ENCODE measurements at regions not wholly inside any gene's neighbourhood (a gene's known extent, or its start where the extent isn't known, plus 50 kb on each side); places are given as distances from the start of the nearest gene placed in this dataset.
A peak's percentile ranks its signal among the peaks of the same experiment; 100 is the strongest.

GRCh38 chr1:83641206-83641658, 357.7 kb downstream of the TTLL7 start:
- Histone ChIP-seq H3K4me3 (no peak overlapping the region), H3K27ac (no peak overlapping the region), H3K9me3 (ENCODE audit: low read depth) (no peaks in the 10 kb centered on the region), H3K27me3 (no peaks in the 10 kb centered on the region), H3K4me1 (ENCODE audit: low read depth) (peaks cover 6% of the 10 kb centered on the region), H3K36me3 (no peaks in the 10 kb centered on the region)
- TF ChIP-seq, protein P1, sequence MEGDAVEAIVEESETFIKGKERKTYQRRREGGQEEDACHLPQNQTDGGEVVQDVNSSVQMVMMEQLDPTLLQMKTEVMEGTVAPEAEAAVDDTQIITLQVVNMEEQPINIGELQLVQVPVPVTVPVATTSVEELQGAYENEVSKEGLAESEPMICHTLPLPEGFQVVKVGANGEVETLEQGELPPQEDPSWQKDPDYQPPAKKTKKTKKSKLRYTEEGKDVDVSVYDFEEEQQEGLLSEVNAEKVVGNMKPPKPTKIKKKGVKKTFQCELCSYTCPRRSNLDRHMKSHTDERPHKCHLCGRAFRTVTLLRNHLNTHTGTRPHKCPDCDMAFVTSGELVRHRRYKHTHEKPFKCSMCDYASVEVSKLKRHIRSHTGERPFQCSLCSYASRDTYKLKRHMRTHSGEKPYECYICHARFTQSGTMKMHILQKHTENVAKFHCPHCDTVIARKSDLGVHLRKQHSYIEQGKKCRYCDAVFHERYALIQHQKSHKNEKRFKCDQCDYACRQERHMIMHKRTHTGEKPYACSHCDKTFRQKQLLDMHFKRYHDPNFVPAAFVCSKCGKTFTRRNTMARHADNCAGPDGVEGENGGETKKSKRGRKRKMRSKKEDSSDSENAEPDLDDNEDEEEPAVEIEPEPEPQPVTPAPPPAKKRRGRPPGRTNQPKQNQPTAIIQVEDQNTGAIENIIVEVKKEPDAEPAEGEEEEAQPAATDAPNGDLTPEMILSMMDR (IDR thresholded peaks at IDR 0.05; ENCODE audit: low read depth, low read length), result no peak
- peak in 1 of 2 donors; percentile 50 for DNase-seq (ENCODE audit: low read depth in 1 of 2, low spot score in 1 of 2)

GRCh38 chr1:83639785-83640184, 359.1 kb downstream of the TTLL7 start:
- Histone ChIP-seq H3K27me3 (no peaks in the 10 kb centered on the region), H3K4me3 (no peak overlapping the region), H3K9me3 (ENCODE audit: low read depth) (no peaks in the 10 kb centered on the region), H3K4me1 (ENCODE audit: low read depth) (peaks cover 6% of the 10 kb centered on the region), H3K27ac (no peak overlapping the region), H3K36me3 (no peaks in the 10 kb centered on the region)
- TF ChIP-seq, protein P1 (IDR thresholded peaks at IDR 0.05; ENCODE audit: low read depth, low read length), result no peak
- no peak for DNase-seq (ENCODE audit: low read depth in 1 of 2, low spot score in 1 of 2)

GRCh38 chr1:83637586-83637985, 361.3 kb downstream of the TTLL7 start:
- H3K27ac ChIP-seq, result no peak overlapping the region
- peak in 1 of 2 donors; percentile 12 for DNase-seq (ENCODE audit: low read depth in 1 of 2, low spot score in 1 of 2)
- H3K4me1 ChIP-seq (ENCODE audit: low read depth), result peaks cover 6% of the 10 kb centered on the region
- TF ChIP-seq, protein P1 (IDR thresholded peaks at IDR 0.05; ENCODE audit: low read depth, low read length), result no peak
- no peaks in the 10 kb centered on the region for H3K36me3 ChIP-seq
- no peaks in the 10 kb centered on the region for H3K9me3 ChIP-seq (ENCODE audit: low read depth)
- H3K27me3 ChIP-seq, result no peaks in the 10 kb centered on the region
- H3K4me3 ChIP-seq, result no peak overlapping the region

DNA sequence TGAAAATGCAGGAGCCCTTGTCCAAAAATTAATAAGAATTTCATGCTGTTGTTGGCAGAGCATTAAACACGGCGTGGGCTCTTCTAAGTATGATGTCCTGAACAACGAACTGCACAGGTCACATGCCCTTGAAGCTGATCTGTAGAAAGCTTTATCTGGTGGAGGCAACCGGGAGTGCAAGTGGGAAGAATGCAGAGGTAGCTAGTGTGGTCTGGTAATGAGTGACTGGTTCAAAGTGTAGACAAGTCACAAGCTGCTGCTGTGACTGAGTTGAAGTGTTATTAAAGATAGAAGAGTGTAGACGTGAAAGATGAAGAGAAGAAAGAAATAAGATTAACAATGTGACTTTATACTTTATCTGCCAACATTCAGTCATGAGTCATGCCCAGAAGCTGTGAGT, 361.9 kb downstream of the TTLL7 start:
- H3K27me3 ChIP-seq, result no peaks in the 10 kb centered on the region
- DNase-seq (ENCODE audit: low read depth in 1 of 2, low spot score in 1 of 2), result peak in 1 of 2 donors; percentile 44
- H3K36me3 ChIP-seq, result no peaks in the 10 kb centered on the region
- no peaks in the 10 kb centered on the region for H3K9me3 ChIP-seq (ENCODE audit: low read depth)
- H3K4me3 ChIP-seq, result no peak overlapping the region
- TF ChIP-seq, protein P1 (IDR thresholded peaks at IDR 0.05; ENCODE audit: low read depth, low read length), result no peak
- no peak overlapping the region for H3K27ac ChIP-seq
- peaks cover 6% of the 10 kb centered on the region for H3K4me1 ChIP-seq (ENCODE audit: low read depth)

DNA sequence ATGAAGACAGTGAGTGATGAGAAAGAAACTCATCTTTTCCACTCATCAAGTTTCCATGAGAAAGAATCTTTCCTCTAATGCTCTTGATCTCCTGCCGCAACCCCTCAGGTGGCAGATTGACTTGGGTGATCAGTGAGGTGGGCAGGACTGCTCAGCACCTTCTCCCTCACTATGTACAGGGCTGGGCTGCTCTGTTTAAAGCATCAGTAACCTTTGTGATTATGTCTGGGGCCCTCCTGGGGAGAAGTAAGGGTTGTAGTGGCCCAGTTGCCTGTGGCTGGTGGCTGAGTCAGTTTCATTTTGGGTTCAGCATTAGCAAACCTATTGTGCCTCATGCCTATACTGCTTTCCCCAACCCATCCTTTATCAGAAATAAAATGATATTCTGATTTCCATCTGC, 366.0 kb downstream of the TTLL7 start:
- H3K27ac ChIP-seq, result no peak overlapping the region
- no peaks in the 10 kb centered on the region for H3K27me3 ChIP-seq
- TF ChIP-seq, protein P1 (IDR thresholded peaks at IDR 0.05; ENCODE audit: low read depth, low read length), result no peak
- H3K9me3 ChIP-seq (ENCODE audit: low read depth), result no peaks in the 10 kb centered on the region
- no peak for DNase-seq (ENCODE audit: low read depth in 1 of 2, low spot score in 1 of 2)
- H3K4me3 ChIP-seq, result no peak overlapping the region
- H3K4me1 ChIP-seq (ENCODE audit: low read depth), result peaks cover 6% of the 10 kb centered on the region
- H3K36me3 ChIP-seq, result no peaks in the 10 kb centered on the region

DNA sequence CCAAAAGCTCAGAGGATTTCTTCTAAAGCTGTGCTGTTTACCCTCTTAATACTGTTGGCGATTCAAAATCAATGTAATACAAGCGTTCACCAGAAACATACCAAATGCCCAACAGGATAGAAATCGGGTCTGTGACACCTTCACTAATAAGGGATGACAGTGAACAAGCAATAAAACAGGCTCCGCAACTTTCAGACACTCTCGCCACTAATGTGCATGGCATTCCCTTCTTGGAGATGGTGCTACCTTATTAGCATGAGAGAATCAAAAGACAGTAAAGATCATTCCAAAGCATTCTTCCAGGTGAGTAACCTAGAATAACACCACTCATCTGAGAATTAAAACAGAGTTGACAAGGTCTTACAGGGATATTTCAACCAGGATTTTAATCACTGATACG, 367.1 kb downstream of the TTLL7 start:
- no peaks in the 10 kb centered on the region for H3K36me3 ChIP-seq
- peaks cover 4% of the 10 kb centered on the region for H3K4me1 ChIP-seq (ENCODE audit: low read depth)
- no peaks in the 10 kb centered on the region for H3K9me3 ChIP-seq (ENCODE audit: low read depth)
- H3K27me3 ChIP-seq, result no peaks in the 10 kb centered on the region
- no peak overlapping the region for H3K4me3 ChIP-seq
- TF ChIP-seq, protein P1 (IDR thresholded peaks at IDR 0.05; ENCODE audit: low read depth, low read length), result no peak
- H3K27ac ChIP-seq, result no peak overlapping the region
- no peak for DNase-seq (ENCODE audit: low read depth in 1 of 2, low spot score in 1 of 2)
